ENCODE measurements at regions not wholly inside any gene's neighbourhood (a gene's known extent, or its start where the extent isn't known, plus 50 kb on each side); places are given as distances from the start of the nearest gene placed in this dataset.

- TF ChIP-seq, protein P1, sequence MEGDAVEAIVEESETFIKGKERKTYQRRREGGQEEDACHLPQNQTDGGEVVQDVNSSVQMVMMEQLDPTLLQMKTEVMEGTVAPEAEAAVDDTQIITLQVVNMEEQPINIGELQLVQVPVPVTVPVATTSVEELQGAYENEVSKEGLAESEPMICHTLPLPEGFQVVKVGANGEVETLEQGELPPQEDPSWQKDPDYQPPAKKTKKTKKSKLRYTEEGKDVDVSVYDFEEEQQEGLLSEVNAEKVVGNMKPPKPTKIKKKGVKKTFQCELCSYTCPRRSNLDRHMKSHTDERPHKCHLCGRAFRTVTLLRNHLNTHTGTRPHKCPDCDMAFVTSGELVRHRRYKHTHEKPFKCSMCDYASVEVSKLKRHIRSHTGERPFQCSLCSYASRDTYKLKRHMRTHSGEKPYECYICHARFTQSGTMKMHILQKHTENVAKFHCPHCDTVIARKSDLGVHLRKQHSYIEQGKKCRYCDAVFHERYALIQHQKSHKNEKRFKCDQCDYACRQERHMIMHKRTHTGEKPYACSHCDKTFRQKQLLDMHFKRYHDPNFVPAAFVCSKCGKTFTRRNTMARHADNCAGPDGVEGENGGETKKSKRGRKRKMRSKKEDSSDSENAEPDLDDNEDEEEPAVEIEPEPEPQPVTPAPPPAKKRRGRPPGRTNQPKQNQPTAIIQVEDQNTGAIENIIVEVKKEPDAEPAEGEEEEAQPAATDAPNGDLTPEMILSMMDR (IDR thresholded peaks at IDR 0.05; ENCODE audit: unreplicated experiment): no peak
- Mint-ChIP-seq H3K27ac (no peak overlapping the region), H3K36me3 (ENCODE audit: insufficient read depth) (no peaks in the 10 kb centered on the region), H3K9me3 (ENCODE audit: low read depth) (peaks cover 21% of the 10 kb centered on the region), H3K4me3 (ENCODE audit: low read depth) (no peak overlapping the region), H3K27me3 (no peaks in the 10 kb centered on the region), H3K4me1 (ENCODE audit: low read depth) (no peaks in the 10 kb centered on the region)
- DNase-seq (ENCODE audit: low spot score, unreplicated experiment): no peak
Observed at GRCh38 chr2:155766342-155767115, 566.0 kb downstream of the NR4A2 start.

DNA sequence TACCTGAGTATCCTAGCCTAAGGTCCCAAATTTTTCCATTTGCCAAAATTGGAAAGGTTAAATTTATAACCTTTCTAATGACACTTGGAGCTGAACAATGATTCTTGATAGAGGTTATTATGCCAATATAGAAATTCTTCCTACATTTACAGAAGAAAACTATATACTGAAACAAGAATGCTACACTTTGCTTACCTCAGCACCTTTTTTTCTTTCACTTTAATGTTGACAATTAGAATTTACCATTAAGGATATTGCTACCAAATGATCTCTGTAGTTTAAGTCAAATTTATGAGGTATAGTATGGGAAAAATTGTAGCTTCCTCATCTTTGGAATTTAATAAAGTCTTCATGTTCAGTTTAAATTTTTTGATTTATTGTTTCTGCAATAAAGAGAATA lies 577.0 kb downstream of the NR4A2 start:
- Mint-ChIP-seq H3K4me3 (ENCODE audit: low read depth) (no peak overlapping the region), H3K36me3 (ENCODE audit: insufficient read depth) (no peaks in the 10 kb centered on the region), H3K9me3 (ENCODE audit: low read depth) (peaks cover 7% of the 10 kb centered on the region), H3K27ac (no peak overlapping the region), H3K27me3 (no peaks in the 10 kb centered on the region), H3K4me1 (ENCODE audit: low read depth) (no peaks in the 10 kb centered on the region)
- no peak for DNase-seq (ENCODE audit: low spot score, unreplicated experiment)
- TF ChIP-seq, protein P1 (IDR thresholded peaks at IDR 0.05; ENCODE audit: unreplicated experiment): no peak

DNA sequence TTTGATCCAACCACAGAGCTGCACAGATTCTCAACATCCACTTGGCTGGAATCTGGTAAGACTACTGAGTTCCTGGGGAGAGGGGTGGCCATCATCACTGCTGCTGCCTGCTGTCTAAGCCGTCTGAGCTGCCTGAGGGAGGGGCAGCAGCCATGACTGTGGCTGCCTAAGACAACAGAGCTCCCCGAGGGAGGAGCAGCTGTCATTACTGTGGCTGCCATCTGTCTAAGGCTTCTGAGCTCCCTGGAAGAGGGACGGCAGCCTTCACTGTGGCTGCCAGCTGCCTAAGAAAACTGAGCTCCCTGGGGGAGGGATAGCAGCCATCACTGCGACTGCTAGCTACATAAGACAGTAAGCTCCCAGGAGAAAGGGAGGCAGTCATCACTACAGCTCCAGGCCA lies 584.4 kb downstream of the NR4A2 start:
- Mint-ChIP-seq H3K4me1 (ENCODE audit: low read depth) (no peaks in the 10 kb centered on the region), H3K36me3 (ENCODE audit: insufficient read depth) (no peaks in the 10 kb centered on the region), H3K27me3 (no peaks in the 10 kb centered on the region), H3K4me3 (ENCODE audit: low read depth) (no peak overlapping the region), H3K27ac (no peak overlapping the region), H3K9me3 (ENCODE audit: low read depth) (peaks cover under 1% of the 10 kb centered on the region)
- no peak for DNase-seq (ENCODE audit: low spot score, unreplicated experiment)
- TF ChIP-seq, protein P1 (IDR thresholded peaks at IDR 0.05; ENCODE audit: unreplicated experiment): no peak

DNA sequence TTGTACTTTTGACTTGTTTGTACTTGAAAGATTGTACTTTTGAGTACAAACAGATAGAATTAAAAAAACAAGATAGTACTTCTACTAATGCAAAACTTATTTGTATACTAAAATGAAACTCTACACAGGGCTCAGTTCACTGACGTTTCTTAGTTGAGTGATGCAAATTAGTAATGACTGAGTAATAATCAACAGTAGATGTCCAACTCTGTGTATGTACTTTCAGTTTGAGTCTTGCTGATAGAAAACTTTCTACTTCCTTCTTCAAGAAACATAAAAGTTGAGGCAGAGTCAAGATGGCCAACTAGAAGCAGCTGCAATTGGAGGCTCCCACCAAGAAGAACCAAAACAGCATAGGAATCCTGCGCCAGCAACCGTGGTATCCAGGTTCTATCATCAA lies 585.0 kb downstream of the NR4A2 start:
- DNase-seq (ENCODE audit: low spot score, unreplicated experiment): no peak
- Mint-ChIP-seq H3K27ac (no peak overlapping the region), H3K4me1 (ENCODE audit: low read depth) (no peaks in the 10 kb centered on the region), H3K9me3 (ENCODE audit: low read depth) (no peaks in the 10 kb centered on the region), H3K36me3 (ENCODE audit: insufficient read depth) (no peaks in the 10 kb centered on the region), H3K27me3 (no peaks in the 10 kb centered on the region), H3K4me3 (ENCODE audit: low read depth) (no peak overlapping the region)
- TF ChIP-seq, protein P1 (IDR thresholded peaks at IDR 0.05; ENCODE audit: unreplicated experiment): no peak

DNA sequence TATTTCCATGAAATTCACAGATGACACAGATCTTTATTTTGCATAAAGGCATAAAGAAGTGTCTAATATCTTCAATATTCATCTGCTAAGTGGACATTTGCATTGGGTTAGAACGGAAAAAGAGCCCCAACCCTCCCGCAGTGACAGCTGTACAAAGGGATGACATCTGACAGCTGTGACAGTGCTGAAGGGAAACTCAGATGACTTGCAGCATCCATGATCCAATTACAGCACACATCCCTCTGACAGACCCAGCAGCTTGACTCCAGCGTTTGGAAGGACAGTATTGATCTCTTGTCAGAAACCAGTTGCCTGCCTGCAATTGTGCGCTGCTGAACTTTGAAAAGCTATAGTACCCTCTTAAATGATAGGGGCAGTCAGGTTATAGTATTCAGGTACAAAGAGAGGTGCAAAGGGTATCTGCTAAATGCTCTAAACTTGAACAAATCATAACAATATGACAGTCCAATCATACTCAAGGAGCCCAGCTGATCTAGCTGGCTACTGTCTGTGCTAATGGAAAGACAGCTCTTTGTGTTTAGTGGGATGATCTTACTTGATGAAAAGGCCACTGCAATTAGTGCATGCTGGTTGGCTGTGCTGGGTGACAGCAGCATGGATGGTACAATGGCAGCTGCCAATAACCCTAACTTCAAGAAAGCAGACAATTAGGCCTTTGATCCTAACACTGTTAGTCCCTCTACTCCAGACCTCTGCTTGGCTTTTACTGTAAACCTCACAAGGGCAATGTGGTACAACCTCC lies 599.2 kb downstream of the NR4A2 start:
- Mint-ChIP-seq H3K4me1 (ENCODE audit: low read depth) (no peaks in the 10 kb centered on the region), H3K9me3 (ENCODE audit: low read depth) (no peaks in the 10 kb centered on the region), H3K36me3 (ENCODE audit: insufficient read depth) (no peaks in the 10 kb centered on the region), H3K27ac (no peak overlapping the region), H3K27me3 (peaks cover 7% of the 10 kb centered on the region), H3K4me3 (ENCODE audit: low read depth) (no peak overlapping the region)
- DNase-seq (ENCODE audit: low spot score, unreplicated experiment): no peak
- TF ChIP-seq, protein P1 (IDR thresholded peaks at IDR 0.05; ENCODE audit: unreplicated experiment): no peak

Data from progenitor cell of endocrine pancreas (in vitro differentiated cells).